ENCODE measurements at regions not wholly inside any gene's neighbourhood (a gene's known extent, or its start where the extent isn't known, plus 50 kb on each side); places are given as distances from the start of the nearest gene placed in this dataset.

GRCh38 chr4:42781315-42781714, 111.2 kb upstream of the GRXCR1 start:
- H3K14ac ChIP-seq (ENCODE audit: insufficient read length) = no peak overlapping the region
- no peak overlapping the region for H4K5ac ChIP-seq (ENCODE audit: insufficient read length, low read depth, low read length)
- no peak for DNase-seq (ENCODE audit: low read depth in 1 of 2, low spot score in 2 of 2)
- H3K23ac ChIP-seq (ENCODE audit: insufficient read length) = no peak overlapping the region
- H3K4me3 ChIP-seq (ENCODE audit: extremely low read depth in 1 of 4, insufficient read depth in 2 of 4, low read depth in 3 of 4, low read length in 4 of 4) = no peak overlapping the region
- no peaks in the 10 kb centered on the region; the same call in 1 of the 2 replicates for H3K23me2 ChIP-seq (ENCODE audit: low read depth, low read length)
- H3K56ac ChIP-seq (replicated peaks; ENCODE audit: insufficient read length, low read depth, low read length) = no peak overlapping the region
- ChIA-PET POLR2A (ENCODE audit: partially characterized antibody) (no interaction called here), CTCF (ENCODE audit: partially characterized antibody) (interaction anchor here (1.2 kb wide), 1 partner anchor 13 kb away, joined by 6 read pairs; no protein-coding TSS in a partner anchor)
- H3K9ac ChIP-seq (replicated peaks in 1 of 4; ENCODE audit: extremely low read depth in 1 of 4, low read depth in 3 of 4, low read length in 3 of 4) = no peak overlapping the region
- H4K8ac ChIP-seq (ENCODE audit: extremely low read depth, insufficient read depth, low read length) = no peak overlapping the region
- no peaks in the 10 kb centered on the region for H3K9me3 ChIP-seq (ENCODE audit: insufficient read depth in 2 of 2, low read depth in 1 of 2, low read length in 1 of 2)
- H2AFZ ChIP-seq (ENCODE audit: low read length) = no peak overlapping the region
- H2BK12ac ChIP-seq (ENCODE audit: low read depth, low read length) = no peak overlapping the region
- no peak overlapping the region for H2BK15ac ChIP-seq (ENCODE audit: low read length)
- H3K18ac ChIP-seq (ENCODE audit: extremely low read depth, low read length) = no peak overlapping the region
- no peak overlapping the region for H2BK5ac ChIP-seq (ENCODE audit: low read depth, low read length)
- WGBS, 2 experiments (ENCODE audit: extremely low coverage in 1 of 2, insufficient coverage in 1 of 2, insufficient read length in 1 of 2, insufficient replicate concordance in 2 of 2, low coverage in 1 of 2, low lambda C conversion rate in 2 of 2, missing lambda C conversion rate in 1 of 2) = 90% methylated on average over 2 of the region's 2 CpGs; no CpG with 5 or more reads in 1 of the 2 experiments
- no peak overlapping the region for H3K4me2 ChIP-seq (ENCODE audit: insufficient read depth in 1 of 2, low read depth in 2 of 2, low read length in 2 of 2)
- H3K27ac ChIP-seq (ENCODE audit: low read depth, low read length) = no peak overlapping the region
- no peak overlapping the region for H2AK5ac ChIP-seq (ENCODE audit: low read depth, low read length)
- H3K79me1 ChIP-seq (ENCODE audit: low read depth, low read length) = no peaks in the 10 kb centered on the region
- no peaks in the 10 kb centered on the region for H3K79me2 ChIP-seq (ENCODE audit: control insufficient read depth in 1 of 2, insufficient read depth in 2 of 2, low read length in 2 of 2)
- H4K20me1 ChIP-seq (replicated peaks in 1 of 2; ENCODE audit: control insufficient read depth in 1 of 2, insufficient read depth in 2 of 2, low read length in 2 of 2) = no peaks in the 10 kb centered on the region
- no peaks in the 10 kb centered on the region for H3K36me3 ChIP-seq (ENCODE audit: control insufficient read depth in 2 of 4, insufficient read depth in 4 of 4, low read length in 3 of 4)
- TF ChIP-seq NANOG (IDR thresholded peaks at IDR 0.05; ENCODE audit: insufficient read depth, low read depth, low read length, poor library complexity, severe bottlenecking) = no peak
- no peak for TF ChIP-seq KDM5A (IDR thresholded peaks at IDR 0.05; ENCODE audit: low read length)
- no peak for TF ChIP-seq TAF7 (optimal IDR thresholded peaks at IDR 0.05; ENCODE audit: borderline replicate concordance, low read depth, low read length)
- FAIRE-seq = no peak
- no peak overlapping the region for H3K4ac ChIP-seq (replicated peaks; ENCODE audit: insufficient read length, low read depth, low read length)
- H2BK20ac ChIP-seq (ENCODE audit: low read length) = no peak overlapping the region
- no peak overlapping the region for H4K91ac ChIP-seq (replicated peaks; ENCODE audit: insufficient read length, low read length)
- H3K4me1 ChIP-seq (replicated peaks in 1 of 4; ENCODE audit: control insufficient read depth in 3 of 4, insufficient read depth in 4 of 4, low read length in 3 of 4) = peaks cover 0 to 4% (median 0%) of the 10 kb centered on the region in 4 experiments; a peak in 2 of 7 replicates
- no peak overlapping the region for H2BK120ac ChIP-seq (replicated peaks; ENCODE audit: low read depth, low read length)
- no peaks in the 10 kb centered on the region; a peak in 1 of 7 replicates for H3K27me3 ChIP-seq (replicated peaks in 1 of 4; ENCODE audit: control insufficient read depth in 3 of 4, extremely low read depth in 1 of 4, insufficient read depth in 3 of 4, low read length in 3 of 4)
